ENCODE measurements at regions not wholly inside any gene's neighbourhood (a gene's known extent, or its start where the extent isn't known, plus 50 kb on each side); places are given as distances from the start of the nearest gene placed in this dataset.

DNA sequence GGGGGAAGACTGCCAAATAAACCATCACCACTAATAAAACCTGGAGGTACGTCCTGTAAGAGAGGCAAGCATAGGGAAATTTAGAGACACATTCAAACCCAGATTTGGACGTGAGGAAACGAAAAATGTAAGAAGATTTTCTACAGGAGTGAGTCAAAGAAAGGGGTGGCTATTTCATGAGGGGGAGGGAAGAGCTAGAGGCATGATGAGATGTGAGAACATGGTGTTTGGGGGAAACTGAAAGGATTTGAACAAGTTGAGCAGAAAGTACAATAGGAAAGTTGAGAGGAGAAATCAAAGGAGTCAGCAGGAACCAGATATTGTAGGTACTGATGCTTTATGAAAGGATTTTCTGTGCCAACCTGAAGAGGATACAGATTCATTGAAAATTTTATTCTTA lies 179.1 kb upstream of the HS3ST5 start:
- no peak for DNase-seq

DNA sequence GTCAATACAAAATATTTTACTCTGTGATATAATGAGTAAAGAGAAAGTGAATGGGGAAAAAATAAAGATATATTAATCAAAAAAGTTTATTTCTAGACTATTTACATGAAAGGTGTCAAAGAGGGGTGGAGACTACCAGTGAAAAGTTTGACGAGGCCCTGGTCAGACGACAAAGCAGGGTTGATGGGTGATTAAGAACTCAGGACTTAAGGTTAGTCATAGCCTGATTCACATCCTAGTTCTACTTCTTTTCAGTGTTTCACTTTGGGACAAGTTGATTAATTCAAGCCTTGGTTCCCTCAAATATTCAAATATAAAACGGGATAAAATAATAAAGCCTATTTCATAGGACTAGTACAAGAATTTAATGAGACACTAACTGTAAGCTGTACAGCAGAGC lies 178.2 kb upstream of the HS3ST5 start:
- DNase-seq: no peak

DNA sequence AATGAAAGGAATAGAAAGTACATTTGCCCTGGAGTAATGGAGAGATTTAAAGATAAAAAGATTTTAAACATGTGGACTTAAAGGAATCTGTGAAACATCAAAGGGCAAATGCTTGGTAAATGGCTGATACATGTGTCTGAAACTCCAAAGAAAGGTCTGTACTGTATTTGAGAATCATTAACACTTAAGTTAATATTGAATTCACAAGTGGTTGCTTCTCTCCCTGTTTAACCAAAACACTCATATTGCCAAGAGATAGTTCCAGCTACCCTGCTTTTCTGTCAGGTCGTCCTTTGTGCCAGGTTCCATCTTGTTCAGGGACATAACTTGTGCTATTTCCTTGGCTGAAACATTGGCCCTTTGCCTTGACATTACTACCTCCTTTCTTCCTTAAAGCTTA lies 171.3 kb upstream of the HS3ST5 start:
- DNase-seq: no peak

DNA sequence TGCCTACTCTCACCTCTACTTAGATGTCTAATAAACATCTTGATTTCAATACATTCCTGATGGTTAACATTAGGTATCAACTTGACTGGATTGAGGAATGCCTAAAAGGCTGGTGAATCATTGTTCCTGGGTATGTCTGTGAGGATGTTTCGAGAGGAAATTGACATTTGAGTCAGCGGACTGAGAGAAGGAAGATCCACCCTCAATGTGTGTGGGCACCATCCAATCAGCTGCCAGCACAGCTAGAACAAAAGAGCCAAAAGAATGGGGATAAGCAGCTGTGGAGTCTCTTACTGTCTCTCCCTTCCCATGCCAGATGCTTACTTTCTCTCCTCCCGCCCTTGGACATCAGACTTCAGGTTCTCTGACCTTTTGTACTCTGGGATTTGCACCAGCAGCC lies 128.6 kb upstream of the HS3ST5 start:
- DNase-seq: no peak

DNA sequence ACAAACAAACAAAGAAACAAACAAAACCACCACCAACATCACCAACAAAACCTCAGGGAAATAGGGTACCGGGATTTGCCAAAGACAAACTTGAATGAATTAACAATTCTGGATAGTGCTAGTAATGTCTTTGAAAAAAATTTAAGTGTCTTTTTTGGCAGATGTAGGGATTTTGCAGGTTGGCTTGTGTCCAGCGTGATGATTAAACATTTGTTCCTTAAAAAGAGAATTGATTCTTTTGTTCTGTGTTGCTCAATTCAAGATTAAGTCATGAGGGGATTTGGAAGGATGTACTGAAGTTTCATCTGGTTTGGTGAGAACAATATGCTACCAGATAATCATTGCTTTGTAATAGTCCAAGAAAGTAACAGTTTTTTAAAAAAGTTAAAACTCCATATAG lies 125.1 kb upstream of the HS3ST5 start:
- no peak for DNase-seq

DNA sequence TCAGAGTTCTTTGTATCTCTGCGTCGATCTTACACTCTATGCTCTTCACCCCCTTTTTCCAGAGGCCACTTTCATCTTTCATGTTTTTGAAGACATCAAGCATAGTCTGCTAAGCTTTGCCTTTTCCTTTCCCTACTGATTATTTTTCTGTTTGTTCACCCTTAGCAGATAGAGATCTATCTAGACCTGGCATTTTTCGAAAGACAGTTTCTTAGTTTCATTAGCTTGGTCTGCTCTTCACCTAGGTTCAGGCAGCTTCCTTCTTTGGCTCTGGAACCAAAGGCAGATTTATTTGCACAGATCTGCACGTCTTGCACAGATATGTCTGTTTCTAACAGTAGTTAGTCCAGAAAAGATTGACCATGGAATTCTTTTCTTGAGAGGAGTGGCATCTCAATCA lies 122.7 kb upstream of the HS3ST5 start:
- DNase-seq: no peak

DNA sequence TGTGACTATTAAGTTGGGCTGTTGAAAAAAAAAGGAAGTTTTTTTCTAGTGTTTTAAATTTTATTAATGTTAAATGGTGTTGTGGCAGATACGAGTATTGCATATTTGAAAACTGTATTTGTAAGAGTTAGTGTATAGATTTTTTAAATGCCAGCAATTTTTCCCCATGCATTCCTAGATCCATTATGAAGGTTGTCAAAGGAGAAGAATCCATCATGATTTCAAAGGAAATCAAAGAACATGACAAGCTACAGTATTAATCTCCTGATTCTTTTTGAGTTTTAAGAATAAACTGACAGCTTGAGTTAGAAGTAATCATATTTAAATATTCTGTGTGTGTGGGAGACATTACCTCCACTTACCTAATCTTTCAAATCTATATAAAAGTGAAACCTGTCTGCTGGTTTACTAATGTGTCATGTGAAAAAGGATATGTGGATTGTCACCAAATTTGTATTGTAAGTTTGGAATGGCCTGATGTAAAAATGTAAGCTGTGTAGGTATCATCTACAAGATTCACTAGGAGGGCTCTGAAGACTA lies 111.0 kb upstream of the HS3ST5 start:
- no peak for DNase-seq

DNA sequence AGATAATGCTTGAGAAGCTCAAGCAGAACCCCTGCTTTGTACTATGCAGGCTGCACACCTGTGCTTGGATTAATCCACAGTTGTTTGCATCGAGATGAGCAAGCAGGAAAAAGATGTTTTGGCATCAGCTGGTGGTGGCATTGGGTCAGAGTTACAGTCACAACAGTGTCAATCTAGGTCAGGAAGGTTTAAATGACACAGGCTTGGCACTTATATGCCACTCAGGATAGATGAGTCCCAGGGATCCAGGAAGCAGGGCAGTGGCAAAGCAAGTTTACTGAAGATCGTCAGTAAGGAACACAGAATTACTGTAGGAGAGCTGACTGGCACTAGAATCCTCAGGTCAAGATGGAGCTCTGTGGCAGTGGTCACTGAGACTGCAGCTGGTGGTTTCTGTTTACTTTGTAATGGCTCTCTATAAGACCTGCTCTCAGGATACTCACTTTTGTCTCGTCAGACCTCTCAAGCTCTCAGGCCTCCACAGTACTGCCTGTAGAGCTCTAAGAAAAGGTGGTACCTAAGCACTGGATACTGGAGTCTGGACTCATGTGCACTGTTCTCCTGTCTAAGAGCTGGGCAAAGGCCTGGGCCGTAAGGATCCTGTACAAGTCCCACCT lies 110.1 kb upstream of the HS3ST5 start:
- no peak for DNase-seq

DNA sequence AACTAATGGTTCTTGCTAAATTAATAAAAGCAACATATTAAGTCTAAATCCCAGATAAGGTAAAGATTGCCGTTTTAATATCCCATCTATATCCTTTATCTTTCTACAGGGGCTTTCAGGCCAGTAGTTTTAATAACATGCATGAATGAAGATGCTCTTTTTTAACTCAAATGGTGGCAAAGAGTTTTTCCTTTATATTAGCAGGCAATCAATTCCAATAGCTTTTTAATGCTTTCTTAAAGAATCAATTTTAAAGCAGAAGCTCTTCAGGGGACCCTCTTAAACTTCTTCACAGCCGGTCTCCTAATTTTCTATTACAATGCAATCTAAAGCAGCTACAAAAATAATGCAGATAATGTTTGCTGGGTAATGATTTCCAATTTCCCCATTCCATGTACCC lies 107.8 kb upstream of the HS3ST5 start:
- no peak for DNase-seq

DNA sequence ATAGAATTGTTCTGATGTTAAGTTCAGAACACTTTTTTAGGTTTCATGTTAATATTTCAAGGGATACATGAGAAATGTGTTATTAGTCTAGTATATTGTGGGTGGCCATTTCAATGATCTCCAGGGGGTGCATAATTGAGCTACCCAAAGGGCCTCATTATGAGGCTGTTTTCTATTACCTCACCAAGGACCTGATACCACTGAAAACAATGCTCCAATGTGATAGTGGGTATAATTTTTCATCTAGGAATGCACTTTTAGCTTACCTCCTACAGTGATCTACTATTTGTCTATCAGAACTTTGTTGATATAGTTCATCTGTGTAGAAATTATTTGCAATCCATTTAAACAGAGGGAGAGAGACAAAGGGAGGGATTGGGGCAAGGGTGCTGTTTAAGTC lies 106.8 kb upstream of the HS3ST5 start:
- DNase-seq: no peak

DNA sequence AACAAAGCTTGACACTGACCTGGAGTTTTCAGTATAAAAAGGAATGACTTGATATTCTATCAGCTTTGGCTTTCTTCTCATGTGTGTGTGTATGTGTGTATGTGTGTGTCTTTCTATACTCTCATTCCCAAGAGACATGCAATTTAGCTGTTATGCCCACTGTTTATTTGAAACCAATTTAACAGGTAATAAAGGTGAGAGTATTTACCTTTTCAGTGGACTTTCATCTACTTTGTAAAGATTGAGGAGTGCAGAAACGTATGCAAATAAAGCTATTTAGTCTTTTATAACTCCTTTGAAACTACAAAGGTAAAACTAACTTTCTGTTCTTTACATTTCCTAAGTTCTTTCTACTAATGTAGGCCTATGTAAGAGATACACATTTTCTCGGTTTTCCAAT lies 103.5 kb upstream of the HS3ST5 start:
- DNase-seq: no peak

DNA sequence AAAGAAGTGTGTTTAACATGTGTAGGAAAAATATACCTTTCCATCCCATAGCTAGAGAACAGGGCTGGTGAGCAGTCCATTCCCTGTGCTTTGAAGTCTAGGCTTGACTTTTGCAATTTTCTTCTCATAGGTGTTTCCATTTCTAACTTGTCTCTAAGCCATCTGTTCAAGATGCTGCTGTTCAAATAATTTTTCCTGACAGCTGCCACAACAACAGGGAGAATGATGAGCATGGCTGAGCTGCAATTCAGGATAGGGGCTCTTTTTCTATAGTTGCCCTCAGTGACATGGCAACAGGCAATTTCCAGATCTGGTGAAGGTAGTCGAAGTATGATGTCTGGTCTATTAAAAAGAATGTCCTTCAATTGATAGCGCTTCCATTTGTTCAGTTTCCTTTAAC lies 103.0 kb upstream of the HS3ST5 start:
- DNase-seq: no peak

DNA sequence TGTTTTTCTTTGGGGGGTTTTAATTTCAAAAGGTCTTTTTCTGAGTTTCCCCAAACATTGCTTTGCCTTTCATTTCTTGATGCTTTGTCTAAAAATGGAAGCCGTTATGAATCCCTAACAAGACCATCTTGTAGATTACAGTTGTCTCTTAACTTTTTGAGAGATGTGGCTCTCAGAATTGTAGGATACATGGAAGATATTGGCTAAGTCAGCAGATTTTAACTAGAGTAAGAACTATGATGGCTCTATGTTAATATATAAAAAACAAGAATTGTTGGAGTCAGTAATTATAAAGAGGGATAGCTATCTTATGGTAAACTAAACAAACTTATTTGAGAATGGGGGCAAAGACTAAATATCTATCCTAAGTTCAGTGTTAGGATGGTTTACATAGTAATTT lies 96.6 kb upstream of the HS3ST5 start:
- no peak for DNase-seq

DNA sequence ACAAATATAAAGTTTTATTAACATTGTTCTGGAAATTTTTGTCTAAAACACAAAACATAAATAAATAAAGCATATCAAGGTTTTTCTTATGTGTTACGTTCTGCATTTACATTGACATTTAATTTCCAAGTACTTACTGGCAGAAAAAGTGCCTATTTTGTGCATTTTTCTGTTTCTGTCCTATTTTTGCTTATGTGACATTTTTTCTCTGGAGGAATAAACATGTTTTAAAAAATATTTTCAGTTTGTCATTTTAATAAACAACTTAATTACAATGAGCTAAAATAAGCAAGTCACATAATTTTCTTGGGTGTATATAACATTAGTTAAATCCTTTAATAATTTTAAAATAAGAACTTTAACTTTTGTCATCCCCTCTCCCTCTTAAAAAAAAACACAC lies 94.4 kb upstream of the HS3ST5 start:
- no peak for DNase-seq

DNA sequence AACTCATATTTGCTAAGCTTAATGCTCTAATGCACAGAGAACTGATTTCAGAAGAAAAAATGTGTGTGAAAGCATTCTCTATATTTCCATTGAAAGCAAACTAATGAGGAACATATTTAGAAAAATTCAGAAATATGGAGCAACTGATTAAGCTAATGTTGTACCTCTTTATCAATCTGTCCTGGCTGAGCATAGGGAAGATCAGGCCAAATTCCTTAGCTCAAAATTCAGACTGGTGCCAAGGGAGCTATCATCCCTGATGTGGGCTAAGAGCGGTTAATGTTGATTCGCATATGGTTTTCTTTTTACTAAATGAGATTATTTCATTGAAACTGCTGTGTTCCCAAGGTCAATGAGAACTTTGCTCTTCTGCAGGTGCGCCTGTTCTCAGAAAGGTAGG lies 93.9 kb upstream of the HS3ST5 start:
- DNase-seq: no peak

DNA sequence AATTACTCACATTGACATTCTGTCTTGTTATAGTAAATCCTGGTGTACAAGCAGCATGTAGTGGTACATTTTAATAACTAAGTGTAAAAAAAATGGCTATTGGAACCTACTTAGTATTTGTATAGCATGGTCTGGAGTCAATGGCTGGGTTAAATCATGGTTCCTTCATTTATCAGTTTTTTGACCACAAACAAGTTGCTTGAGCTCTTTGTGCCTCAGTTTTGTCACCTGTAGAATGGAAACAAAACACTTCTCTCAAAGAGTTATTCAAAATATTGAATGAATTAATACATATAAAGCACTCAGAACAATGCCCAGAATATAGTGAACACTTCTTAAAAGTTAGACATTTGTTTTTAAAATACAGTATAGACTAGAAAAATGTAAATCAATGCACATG lies 93.2 kb upstream of the HS3ST5 start:
- DNase-seq: no peak

DNA sequence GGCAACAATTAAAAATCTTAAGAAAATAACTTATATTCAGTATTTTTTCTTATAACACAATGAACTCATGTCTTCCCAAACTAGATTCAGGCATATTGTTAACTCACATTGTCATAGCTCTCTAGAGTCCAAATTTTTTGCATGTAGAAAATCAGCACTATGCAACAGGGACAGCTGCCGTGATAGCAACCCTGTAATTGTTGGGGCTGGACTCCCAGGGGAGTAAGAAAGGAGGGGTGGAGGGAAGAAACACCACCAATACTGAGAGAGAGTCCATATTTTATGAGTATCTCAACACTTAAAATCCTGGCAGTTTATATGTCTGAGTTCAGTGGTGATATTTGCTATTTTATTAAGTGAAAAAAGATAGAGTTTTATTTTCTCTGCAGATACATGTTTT lies 89.6 kb upstream of the HS3ST5 start:
- no peak for DNase-seq

DNA sequence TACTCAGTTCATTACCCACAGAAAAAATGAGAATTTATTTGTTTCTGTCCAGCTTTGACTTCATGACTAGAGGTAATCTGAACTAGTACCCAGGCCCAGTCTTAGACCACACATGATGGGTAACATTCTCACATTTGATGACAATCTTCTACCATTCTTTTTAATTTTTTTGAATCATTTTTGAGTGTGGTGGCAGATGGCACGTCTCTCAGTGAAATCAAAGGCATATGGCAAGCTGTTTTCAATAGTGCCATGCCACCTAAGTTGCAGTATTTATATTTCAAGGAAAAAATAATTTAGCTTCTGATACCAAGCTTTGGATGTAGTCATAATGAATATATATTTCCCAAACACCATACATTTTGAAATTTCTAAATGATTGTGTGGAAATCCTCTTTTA lies 88.8 kb upstream of the HS3ST5 start:
- no peak for DNase-seq

DNA sequence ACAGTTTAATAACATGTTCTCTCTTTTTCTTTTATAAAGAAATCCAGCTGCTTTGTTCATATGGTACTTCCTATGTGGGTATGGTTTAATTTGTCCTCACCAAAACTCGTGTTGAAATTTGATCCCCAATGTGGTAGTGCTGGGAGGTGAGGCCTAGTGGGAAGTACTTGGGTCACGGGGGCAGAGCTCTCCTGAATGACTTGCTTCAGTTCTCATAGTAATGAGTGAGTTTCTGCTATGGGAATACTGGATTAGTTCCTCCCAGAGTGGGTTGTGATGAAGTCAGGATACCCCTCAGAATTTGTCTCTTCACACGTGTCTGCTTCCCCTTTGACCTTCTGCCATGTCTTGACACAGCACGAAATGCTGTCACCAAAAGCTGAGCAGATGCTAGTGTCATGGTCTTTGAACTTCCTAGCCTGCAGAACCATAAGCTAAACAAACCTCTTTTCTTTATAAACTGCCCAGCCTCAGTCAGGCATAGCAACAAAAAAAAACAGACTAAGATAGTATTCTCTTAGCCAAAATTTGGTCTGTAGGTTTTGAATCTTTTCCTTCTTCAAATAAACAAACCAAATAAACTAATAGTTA lies 87.8 kb upstream of the HS3ST5 start:
- no peak for DNase-seq

DNA sequence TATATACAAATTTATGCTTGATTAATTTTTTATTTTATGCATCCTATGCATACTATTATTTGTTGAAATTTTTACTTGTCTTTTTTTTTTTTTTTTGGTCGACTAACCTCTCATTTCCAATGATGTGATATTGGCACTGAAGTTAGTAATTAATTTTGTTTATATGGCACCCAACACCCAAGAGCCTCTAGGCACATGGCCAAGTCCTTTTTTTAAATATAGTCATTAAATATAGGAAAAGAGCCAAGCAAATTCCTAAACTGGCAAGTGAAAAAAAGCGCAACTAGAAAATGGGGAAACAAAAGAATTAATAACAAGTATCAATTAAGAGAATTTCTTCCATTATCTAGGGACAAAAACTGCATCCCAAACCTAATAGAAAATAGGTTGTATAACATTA lies 85.5 kb upstream of the HS3ST5 start:
- DNase-seq: no peak

DNA sequence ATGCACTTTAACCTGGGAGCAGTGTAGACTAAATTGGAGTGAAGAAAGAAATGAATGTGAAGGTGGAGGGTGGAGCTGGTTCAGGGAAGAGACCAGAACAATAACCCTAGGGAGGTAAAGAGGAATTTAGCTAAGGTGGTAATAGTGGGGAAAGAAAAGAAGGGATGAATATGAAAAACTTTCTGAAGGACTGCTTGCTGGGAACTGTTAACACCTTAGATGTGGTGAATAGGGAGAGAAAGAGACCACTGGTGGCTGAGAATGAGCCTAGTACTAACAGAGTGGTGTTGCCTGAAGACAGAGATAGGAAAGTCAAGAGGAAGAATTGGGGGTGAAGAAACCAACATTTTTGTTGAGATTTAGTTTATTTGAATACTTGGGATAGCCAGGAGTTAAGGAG lies 78.4 kb upstream of the HS3ST5 start:
- DNase-seq: no peak

DNA sequence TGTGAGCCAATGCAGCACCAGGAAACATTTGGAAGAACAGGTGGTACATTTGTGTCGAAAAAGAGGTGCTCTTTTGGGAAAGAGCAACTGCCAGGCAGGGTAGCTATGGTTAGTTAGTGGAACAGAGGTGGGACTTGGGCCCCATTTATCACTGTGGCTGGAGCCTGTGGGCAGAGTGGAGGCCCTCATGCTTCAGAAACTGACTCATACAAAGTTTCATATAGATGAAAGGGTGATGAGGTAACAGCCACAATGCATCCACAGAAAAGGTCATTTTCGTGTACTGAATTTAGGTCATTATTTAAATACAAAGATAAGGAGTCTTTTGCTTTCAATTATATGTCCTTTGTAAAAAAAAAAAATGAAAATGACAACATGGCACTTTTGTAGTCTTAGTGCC lies 76.4 kb upstream of the HS3ST5 start:
- no peak for DNase-seq

DNA sequence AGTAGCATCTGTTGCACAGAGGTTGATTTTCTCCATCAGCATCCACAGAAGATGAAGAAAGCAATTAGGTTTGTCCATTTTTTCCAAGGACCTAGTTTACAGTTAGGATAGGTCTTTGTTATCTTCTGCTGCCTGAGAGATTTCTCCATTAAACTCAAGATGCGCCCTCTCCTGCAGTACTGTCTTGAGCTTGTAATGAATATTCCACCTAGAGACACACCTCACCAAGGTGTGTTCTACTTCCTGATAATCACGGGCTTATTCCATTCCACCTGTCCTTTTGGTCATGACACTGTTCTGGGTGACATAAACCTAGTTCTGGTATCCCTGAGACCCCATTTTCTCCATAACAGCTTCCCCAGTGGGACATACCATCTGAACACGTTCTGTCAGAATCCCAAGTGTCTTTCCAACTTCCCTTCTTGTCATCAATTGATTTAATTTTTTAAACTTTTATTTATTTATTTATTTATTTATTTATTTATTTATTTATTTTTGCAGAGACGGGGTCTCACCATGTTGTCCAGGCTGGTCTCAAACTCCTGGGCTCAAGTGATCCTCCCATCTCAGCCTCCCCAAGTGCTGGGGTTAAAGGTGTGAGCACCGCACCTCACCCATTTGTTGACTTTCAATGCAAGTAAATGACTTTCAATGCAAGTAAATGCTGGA lies 75.6 kb upstream of the HS3ST5 start:
- no peak for DNase-seq

DNA sequence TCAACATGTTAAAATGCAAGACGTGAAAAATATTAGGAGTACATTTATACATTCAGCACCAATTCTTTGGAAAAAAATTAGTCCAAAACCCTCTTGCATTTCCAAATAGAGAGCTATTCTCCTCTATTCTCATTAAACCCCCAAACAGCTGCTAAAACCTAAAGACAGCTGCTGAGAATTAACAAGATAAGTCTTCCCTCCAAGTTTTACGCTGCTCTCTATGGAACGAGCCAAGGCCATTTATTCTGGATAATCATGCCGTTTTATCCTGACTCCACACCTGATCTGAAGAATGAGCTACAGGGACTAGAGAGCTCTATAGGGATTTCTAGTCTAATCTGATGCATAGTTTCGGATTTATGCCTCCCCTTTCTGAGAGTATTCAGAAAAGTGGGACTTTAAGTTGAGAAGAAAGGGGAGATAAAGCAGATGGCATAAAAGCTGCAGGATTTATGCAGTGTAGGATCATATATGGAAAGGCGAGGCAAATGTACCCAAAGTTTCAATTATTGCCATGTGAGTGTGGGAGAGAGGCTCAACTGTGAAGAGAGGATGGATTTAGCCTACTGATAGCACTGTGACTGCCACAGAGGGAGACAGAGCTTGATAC lies 64.7 kb upstream of the HS3ST5 start:
- no peak for DNase-seq
